Myocyte (in vitro differentiated cells): ENCODE measurements at regions not wholly inside any gene's neighbourhood (a gene's known extent, or its start where the extent isn't known, plus 50 kb on each side); places are given as distances from the start of the nearest gene placed in this dataset.
A peak's percentile ranks its signal among the peaks of the same experiment; 100 is the strongest.
"Not testable (repeated sequence)": the region's sequence is repeated elsewhere in the genome, so short reads cannot be mapped to it uniquely, and the experiment has no call there.

ENCODE experiments used
- DNase-seq: peaks from one replicate; pipeline ENCODE4 v3.0.0-alpha.2; 2012; ENCODE audit warnings: low read depth

GRCh38 chr1:14135070-14135469, 435.1 kb downstream of the PRDM2 start:
- no peak for DNase-seq

- DNase-seq: no peak
Measured at GRCh38 chr1:14136152-14136763, 436.3 kb downstream of the PRDM2 start.

GRCh38 chr1:14136881-14137280, 436.9 kb downstream of the PRDM2 start:
- DNase-seq: no peak

- DNase-seq: no peak
Measured at GRCh38 chr1:14137411-14138134, 437.6 kb downstream of the PRDM2 start.

- no peak for DNase-seq
Measured at GRCh38 chr1:14138135-14138506, 438.1 kb downstream of the PRDM2 start.

- no peak for DNase-seq
Measured at GRCh38 chr1:14138687-14139086, 438.7 kb downstream of the PRDM2 start.

GRCh38 chr1:14140831-14141401, 440.9 kb downstream of the PRDM2 start:
- peak; percentile 1 for DNase-seq

GRCh38 chr1:14141656-14142055, 441.7 kb downstream of the PRDM2 start:
- no peak for DNase-seq

GRCh38 chr1:14142397-14143100, 442.6 kb downstream of the PRDM2 start:
- DNase-seq: no peak

- no peak for DNase-seq
Measured at GRCh38 chr1:14143777-14144176, 443.8 kb downstream of the PRDM2 start.

- DNase-seq: no peak
Measured at GRCh38 chr1:14148526-14148925, 448.5 kb downstream of the PRDM2 start.

- no peak for DNase-seq
Measured at GRCh38 chr1:14149431-14149830, 449.1 kb upstream of the KAZN start.

GRCh38 chr1:14156543-14156942, 441.9 kb upstream of the KAZN start:
- no peak for DNase-seq

- no peak for DNase-seq
Measured at GRCh38 chr1:14160781-14161180, 437.7 kb upstream of the KAZN start.

- no peak for DNase-seq
Measured at GRCh38 chr1:14163246-14163645, 435.2 kb upstream of the KAZN start.

GRCh38 chr1:14165371-14165801, 433.1 kb upstream of the KAZN start:
- DNase-seq: no peak

GRCh38 chr1:14167884-14168283, 430.6 kb upstream of the KAZN start:
- no peak for DNase-seq

GRCh38 chr1:14168326-14169063, 430.0 kb upstream of the KAZN start:
- DNase-seq: no peak

- no peak for DNase-seq
Measured at GRCh38 chr1:14173598-14173997, 424.9 kb upstream of the KAZN start.

- DNase-seq: not testable (repeated sequence)
Measured at GRCh38 chr1:14177866-14178265, 420.6 kb upstream of the KAZN start.

- no peak for DNase-seq
Measured at GRCh38 chr1:14180738-14181137, 417.7 kb upstream of the KAZN start.
